H1 (cell line): ENCODE measurements at regions not wholly inside any gene's neighbourhood (a gene's known extent, or its start where the extent isn't known, plus 50 kb on each side); places are given as distances from the start of the nearest gene placed in this dataset.

Experiments
- CTCF ChIA-PET: fragments of 300-600 bp; sonication (Branson Sonifier 250); formaldehyde crosslinking; loops from one replicate; lab custom pipeline; 2021; ENCODE audit not compliant: partially characterized antibody; lab: Charles Lee
- POLR2A ChIA-PET: fragments of 300-600 bp; sonication (Branson Sonifier 250); formaldehyde crosslinking; loops from one replicate; lab custom pipeline; 2021; ENCODE audit warnings: inconsistent platforms; ENCODE audit not compliant: partially characterized antibody; lab: Charles Lee
- DNase-seq, 2 experiments: peaks; one replicate each; pipeline versions ENCODE4 v3.0.0 to v3.0.0-alpha.2; 2010 to 2022; ENCODE audit warnings: low spot score in 2 of 2, low read depth in 1 of 2, mixed read lengths in 1 of 2
- FAIRE-seq: peaks from 2 replicates; lab custom pipeline; 2011; peaks lifted over from hg19 to GRCh38; lab: Jason Lieb, UNC
- H2AFZ ChIP-seq: 2 replicates; pipeline ENCODE4 v1.8.1; 2012; ENCODE audit warnings: low read length, inconsistent platforms
- H2AK5ac ChIP-seq: 2 replicates; pipeline ENCODE4 v1.6.1; 2013; ENCODE audit warnings: low read depth, low read length
- H2BK120ac ChIP-seq: replicated peaks from 2 replicates; pipeline ENCODE3; 2013; ENCODE audit warnings: low read depth, low read length, inconsistent platforms
- H2BK12ac ChIP-seq: 2 replicates; pipeline ENCODE4 v1.6.1; 2013; ENCODE audit warnings: low read depth, low read length
- H2BK15ac ChIP-seq: 2 replicates; pipeline ENCODE4 v1.6.1; 2013; ENCODE audit warnings: low read length
- H2BK20ac ChIP-seq: 2 replicates; pipeline ENCODE4 v1.6.1; 2013; ENCODE audit warnings: low read length
- H2BK5ac ChIP-seq: 2 replicates; pipeline ENCODE4 v1.6.1; 2013; ENCODE audit warnings: low read depth, low read length
- H3K14ac ChIP-seq: 2 replicates; pipeline ENCODE4 v1.6.1; 2013; ENCODE audit warnings: inconsistent platforms; ENCODE audit not compliant: insufficient read length
- H3K18ac ChIP-seq: 2 replicates; pipeline ENCODE4 v1.6.1; 2013; ENCODE audit warnings: low read length; ENCODE audit errors: extremely low read depth
- H3K23ac ChIP-seq: 2 replicates; pipeline ENCODE4 v1.6.1; 2013; ENCODE audit warnings: inconsistent platforms; ENCODE audit not compliant: insufficient read length
- H3K23me2 ChIP-seq: 2 replicates; pipeline ENCODE4 v1.6.1; 2013; ENCODE audit warnings: low read depth, low read length
- H3K27ac ChIP-seq: 2 replicates; pipeline ENCODE4 v1.6.1; 2011; ENCODE audit warnings: low read depth, low read length, inconsistent platforms
- H3K27me3 ChIP-seq, 4 experiments: replicated peaks in 1 of 4; 1 replicate in 1 of 4; 2 replicates in 3 of 4; pipeline versions ENCODE4 v1.6.1 to v1.8.1; 2011 to 2013; ENCODE audit warnings: low read length in 3 of 4, mild to moderate bottlenecking in 3 of 4, inconsistent platforms in 2 of 4, mixed read lengths in 2 of 4, moderate library complexity in 1 of 4; ENCODE audit not compliant: control insufficient read depth in 3 of 4, insufficient read depth in 3 of 4; ENCODE audit errors: extremely low read depth in 1 of 4
- H3K36me3 ChIP-seq, 4 experiments: 2 replicates each; pipeline versions ENCODE4 v1.6.1 to v1.8.1; 2011 to 2013; ENCODE audit warnings: mild to moderate bottlenecking in 4 of 4, low read length in 3 of 4, moderate library complexity in 2 of 4, control low read depth in 1 of 4, inconsistent platforms in 1 of 4; ENCODE audit not compliant: insufficient read depth in 4 of 4, control insufficient read depth in 2 of 4
- H3K4ac ChIP-seq: replicated peaks from 2 replicates; pipeline ENCODE3; 2013; ENCODE audit warnings: low read length, low read depth, mixed read lengths, inconsistent platforms; ENCODE audit not compliant: insufficient read length
- H3K4me1 ChIP-seq, 4 experiments: replicated peaks in 1 of 4; 1 replicate in 1 of 4; 2 replicates in 3 of 4; pipeline versions ENCODE4 v1.6.1 to v1.8.1; 2011 to 2013; ENCODE audit warnings: low read length in 3 of 4, inconsistent platforms in 2 of 4, mixed read lengths in 1 of 4; ENCODE audit not compliant: insufficient read depth in 4 of 4, control insufficient read depth in 3 of 4
- H3K4me2 ChIP-seq, 2 experiments: 2 replicates each; pipeline versions ENCODE4 v1.6.1 to v1.8.1; 2011 to 2013; ENCODE audit warnings: low read depth in 2 of 2, low read length in 2 of 2, control low read depth in 1 of 2, inconsistent platforms in 1 of 2, mild to moderate bottlenecking in 1 of 2; ENCODE audit not compliant: insufficient read depth in 1 of 2
- H3K4me3 ChIP-seq, 4 experiments: fragments of 200-600, 300-600 bp in 1 of 4; sonication (generic), shearing (Covaris generic), sonication (Bioruptor Twin) in 1 of 4; 2 replicates each; pipeline versions ENCODE4 v1.5.1 to v1.8.1; 2011 to 2016; ENCODE audit warnings: low read length in 4 of 4, low read depth in 3 of 4, control low read depth in 2 of 4, inconsistent platforms in 2 of 4, mild to moderate bottlenecking in 2 of 4, mixed read lengths in 1 of 4, moderate library complexity in 1 of 4; ENCODE audit not compliant: insufficient read depth in 2 of 4; ENCODE audit errors: extremely low read depth in 1 of 4
- H3K56ac ChIP-seq: replicated peaks from 2 replicates; pipeline ENCODE3; 2013; ENCODE audit warnings: low read depth, mild to moderate bottlenecking, mixed read lengths, low read length, inconsistent platforms; ENCODE audit not compliant: insufficient read length
- H3K79me1 ChIP-seq: 2 replicates; pipeline ENCODE4 v1.6.1; 2013; ENCODE audit warnings: low read depth, low read length, control low read depth
- H3K79me2 ChIP-seq, 2 experiments: 2 replicates each; pipeline versions ENCODE4 v1.6.1 to v1.8.1; 2012 to 2013; ENCODE audit warnings: low read length in 2 of 2, mild to moderate bottlenecking in 2 of 2, inconsistent platforms in 1 of 2; ENCODE audit not compliant: insufficient read depth in 2 of 2, control insufficient read depth in 1 of 2
- H3K9ac ChIP-seq, 4 experiments: replicated peaks in 1 of 4; 1 replicate in 1 of 4; 2 replicates in 3 of 4; pipeline versions ENCODE4 v1.6.1 to v1.8.1; 2011 to 2013; ENCODE audit warnings: low read depth in 3 of 4, low read length in 3 of 4, control low read depth in 2 of 4, mild to moderate bottlenecking in 2 of 4, moderate library complexity in 2 of 4, inconsistent platforms in 1 of 4; ENCODE audit errors: extremely low read depth in 1 of 4
- H3K9me3 ChIP-seq, 2 experiments: 2 replicates each; pipeline versions ENCODE4 v1.6.1 to v1.8.1; 2012 to 2013; ENCODE audit warnings: mild to moderate bottlenecking in 2 of 2, moderate library complexity in 2 of 2, control low read depth in 1 of 2, inconsistent platforms in 1 of 2, low read depth in 1 of 2, low read length in 1 of 2, mixed read lengths in 1 of 2; ENCODE audit not compliant: insufficient read depth in 2 of 2
- H4K20me1 ChIP-seq, 2 experiments: replicated peaks in 1 of 2; 2 replicates each; pipeline versions ENCODE3 to v1.8.1; 2011 to 2013; ENCODE audit warnings: inconsistent platforms in 2 of 2, low read length in 2 of 2, mild to moderate bottlenecking in 1 of 2; ENCODE audit not compliant: insufficient read depth in 2 of 2, control insufficient read depth in 1 of 2
- H4K5ac ChIP-seq: 2 replicates; pipeline ENCODE4 v1.6.1; 2013; ENCODE audit warnings: low read length, low read depth, mixed read lengths, inconsistent platforms; ENCODE audit not compliant: insufficient read length
- H4K8ac ChIP-seq: 2 replicates; pipeline ENCODE4 v1.8.0; 2013; ENCODE audit warnings: mild to moderate bottlenecking, moderate library complexity, low read length, inconsistent platforms; ENCODE audit not compliant: insufficient read depth; ENCODE audit errors: extremely low read depth
- H4K91ac ChIP-seq: replicated peaks from 2 replicates; pipeline ENCODE3; 2013; ENCODE audit warnings: low read length, mixed read lengths, inconsistent platforms; ENCODE audit not compliant: insufficient read length
- CBX8 ChIP-seq: fragments of 300-800, 300-1000 bp; sonication (generic); IDR thresholded peaks from 2 replicates; pipeline ENCODE4 v1.7.1; 2016; ENCODE audit warnings: low read depth, low read length, borderline replicate concordance
- E2F6 ChIP-seq: IDR thresholded peaks from 2 replicates; pipeline ENCODE4 v1.6.1; 2012; ENCODE audit warnings: inconsistent platforms
- GABPA ChIP-seq: IDR thresholded peaks from 2 replicates; pipeline ENCODE4 v1.6.1; 2011; ENCODE audit warnings: mild to moderate bottlenecking, low read length, moderate library complexity, borderline replicate concordance; ENCODE audit not compliant: insufficient read depth
- KDM1A ChIP-seq: fragments of 200-600, 300-600 bp; sonication (generic); IDR thresholded peaks from 2 replicates; pipeline ENCODE4 v1.7.1; 2016; ENCODE audit warnings: mild to moderate bottlenecking, low read length, borderline replicate concordance
- SIRT6 ChIP-seq: IDR thresholded peaks from one replicate; pipeline ENCODE4 v1.7.1; 2012; ENCODE audit warnings: low read length, inconsistent platforms
- USF2 ChIP-seq: IDR thresholded peaks from 2 replicates; pipeline ENCODE4 v1.6.1; 2011; ENCODE audit warnings: low read length, improper control_type of control experiment
- WGBS, 2 experiments: shearing (Covaris generic) in 1 of 2; methylation state at CpG; one replicate each; pipeline versions ENCODE4 v1.1.6 to v1.1.7; 2013 to 2015; ENCODE audit warnings: low lambda C conversion rate in 2 of 2, mixed read lengths in 2 of 2, inconsistent platforms in 1 of 2, low coverage in 1 of 2, missing lambda C conversion rate in 1 of 2; ENCODE audit not compliant: insufficient replicate concordance in 2 of 2, insufficient coverage in 1 of 2, insufficient read length in 1 of 2; ENCODE audit errors: extremely low coverage in 1 of 2, missing lambda C conversion rate in 1 of 2; 5-methylcytosine and 5-hydroxymethylcytosine counted together

GRCh38 chr10:10952800-10953199 lies 64.9 kb upstream of the CELF2 start:
- no peak overlapping the region for H3K23ac ChIP-seq
- no peak overlapping the region for H4K5ac ChIP-seq
- no peak overlapping the region for H3K9ac ChIP-seq
- H2BK15ac ChIP-seq: no peak overlapping the region
- H3K4me2 ChIP-seq: no peak overlapping the region
- no peak for FAIRE-seq
- no peak overlapping the region for H4K91ac ChIP-seq
- peaks cover 0 to 4% (median 1%) of the 10 kb centered on the region in 4 experiments; a peak in 2 of 7 replicates for H3K4me1 ChIP-seq
- no peaks in the 10 kb centered on the region for H3K79me2 ChIP-seq
- CTCF ChIA-PET: interaction anchor here (0.6 to 1.0 kb wide), 2 partner anchors 10 to 43 kb away, joined by 3 read pairs; no protein-coding TSS in a partner anchor
- H3K36me3 ChIP-seq: no peaks in the 10 kb centered on the region
- H3K79me1 ChIP-seq: no peaks in the 10 kb centered on the region
- no peaks in the 10 kb centered on the region for H3K9me3 ChIP-seq
- H4K8ac ChIP-seq: no peak overlapping the region
- no peak overlapping the region for H3K56ac ChIP-seq
- POLR2A ChIA-PET: no interaction called here
- WGBS, 2 experiments: 97% methylated on average over 3 of the region's 3 CpGs; no CpG with 5 or more reads in 1 of the 2 experiments
- no peaks in the 10 kb centered on the region for H4K20me1 ChIP-seq
- H2BK12ac ChIP-seq: no peak overlapping the region
- DNase-seq: no peak
- no peak overlapping the region for H3K14ac ChIP-seq
- TF ChIP-seq E2F6 (no peak), SIRT6 (no peak), GABPA (no peak), USF2 (no peak), KDM1A (no peak), CBX8 (no peak)
- H3K27ac ChIP-seq: no peak overlapping the region
- no peak overlapping the region for H3K18ac ChIP-seq
- H3K27me3 ChIP-seq: no peaks in the 10 kb centered on the region
- no peak overlapping the region for H3K4me3 ChIP-seq
- no peak overlapping the region for H2AFZ ChIP-seq
- no peaks in the 10 kb centered on the region for H3K23me2 ChIP-seq
- no peak overlapping the region for H2BK5ac ChIP-seq
- H2BK20ac ChIP-seq: no peak overlapping the region
- H2BK120ac ChIP-seq: no peak overlapping the region
- no peak overlapping the region for H2AK5ac ChIP-seq
- H3K4ac ChIP-seq: no peak overlapping the region
